PC-9 (cell line): ENCODE measurements at regions not wholly inside any gene's neighbourhood (a gene's known extent, or its start where the extent isn't known, plus 50 kb on each side); places are given as distances from the start of the nearest gene placed in this dataset.

ENCODE experiments used
- EZH2 ChIP-seq: fragments of 200-600 bp; sonication (generic); IDR thresholded peaks from 2 replicates; pipeline ENCODE4 v1.8.0; 2017; ENCODE audit warnings: antibody characterized with exemption, low read depth
- TF ChIP-seq, protein P1 (sequence below): fragments of 200-600 bp; sonication (generic); conservative IDR thresholded peaks from 2 replicates; pipeline ENCODE4 v1.6.1; 2017; ENCODE audit warnings: mixed run types, antibody characterized with exemption, mild to moderate bottlenecking, moderate library complexity

- TF ChIP-seq EZH2 = no peak
- TF ChIP-seq, protein P1, sequence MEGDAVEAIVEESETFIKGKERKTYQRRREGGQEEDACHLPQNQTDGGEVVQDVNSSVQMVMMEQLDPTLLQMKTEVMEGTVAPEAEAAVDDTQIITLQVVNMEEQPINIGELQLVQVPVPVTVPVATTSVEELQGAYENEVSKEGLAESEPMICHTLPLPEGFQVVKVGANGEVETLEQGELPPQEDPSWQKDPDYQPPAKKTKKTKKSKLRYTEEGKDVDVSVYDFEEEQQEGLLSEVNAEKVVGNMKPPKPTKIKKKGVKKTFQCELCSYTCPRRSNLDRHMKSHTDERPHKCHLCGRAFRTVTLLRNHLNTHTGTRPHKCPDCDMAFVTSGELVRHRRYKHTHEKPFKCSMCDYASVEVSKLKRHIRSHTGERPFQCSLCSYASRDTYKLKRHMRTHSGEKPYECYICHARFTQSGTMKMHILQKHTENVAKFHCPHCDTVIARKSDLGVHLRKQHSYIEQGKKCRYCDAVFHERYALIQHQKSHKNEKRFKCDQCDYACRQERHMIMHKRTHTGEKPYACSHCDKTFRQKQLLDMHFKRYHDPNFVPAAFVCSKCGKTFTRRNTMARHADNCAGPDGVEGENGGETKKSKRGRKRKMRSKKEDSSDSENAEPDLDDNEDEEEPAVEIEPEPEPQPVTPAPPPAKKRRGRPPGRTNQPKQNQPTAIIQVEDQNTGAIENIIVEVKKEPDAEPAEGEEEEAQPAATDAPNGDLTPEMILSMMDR = no peak
These were observed 115.0 kb upstream of the PTPRG start for GRCh38 chr3:61446341-61446740.
